ENCODE measurements at regions not wholly inside any gene's neighbourhood (a gene's known extent, or its start where the extent isn't known, plus 50 kb on each side); places are given as distances from the start of the nearest gene placed in this dataset.

DNA sequence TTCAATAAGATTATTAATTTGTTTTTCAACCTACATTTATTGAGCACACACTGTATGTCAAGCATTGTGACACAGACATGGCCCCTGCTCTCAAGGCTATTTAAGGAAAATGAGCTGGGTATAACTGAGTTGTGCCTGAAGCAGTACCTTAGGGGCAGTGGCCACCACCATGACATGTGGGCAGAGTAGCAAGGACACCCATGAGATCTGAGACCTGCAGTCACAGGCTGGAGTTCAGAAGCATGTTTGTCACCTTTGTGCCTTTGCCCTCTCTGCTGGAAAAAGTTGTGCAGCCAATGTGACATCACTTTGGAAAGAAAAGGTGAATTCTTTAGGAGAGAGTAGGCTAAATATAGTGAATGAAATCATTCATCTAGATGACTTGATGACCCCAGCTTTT is 501.3 kb downstream of the BCOR start:
- DNase-seq (ENCODE audit: low read depth), result no peak
- TF ChIP-seq, protein P1, sequence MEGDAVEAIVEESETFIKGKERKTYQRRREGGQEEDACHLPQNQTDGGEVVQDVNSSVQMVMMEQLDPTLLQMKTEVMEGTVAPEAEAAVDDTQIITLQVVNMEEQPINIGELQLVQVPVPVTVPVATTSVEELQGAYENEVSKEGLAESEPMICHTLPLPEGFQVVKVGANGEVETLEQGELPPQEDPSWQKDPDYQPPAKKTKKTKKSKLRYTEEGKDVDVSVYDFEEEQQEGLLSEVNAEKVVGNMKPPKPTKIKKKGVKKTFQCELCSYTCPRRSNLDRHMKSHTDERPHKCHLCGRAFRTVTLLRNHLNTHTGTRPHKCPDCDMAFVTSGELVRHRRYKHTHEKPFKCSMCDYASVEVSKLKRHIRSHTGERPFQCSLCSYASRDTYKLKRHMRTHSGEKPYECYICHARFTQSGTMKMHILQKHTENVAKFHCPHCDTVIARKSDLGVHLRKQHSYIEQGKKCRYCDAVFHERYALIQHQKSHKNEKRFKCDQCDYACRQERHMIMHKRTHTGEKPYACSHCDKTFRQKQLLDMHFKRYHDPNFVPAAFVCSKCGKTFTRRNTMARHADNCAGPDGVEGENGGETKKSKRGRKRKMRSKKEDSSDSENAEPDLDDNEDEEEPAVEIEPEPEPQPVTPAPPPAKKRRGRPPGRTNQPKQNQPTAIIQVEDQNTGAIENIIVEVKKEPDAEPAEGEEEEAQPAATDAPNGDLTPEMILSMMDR (IDR thresholded peaks at IDR 0.05; ENCODE audit: low read depth, low read length, missing control alignments), result no peak
- in situ Hi-C loops (cut with HindIII; ENCODE audit: low sequenced_read_pairs), result no loop called here
- no peak overlapping the region for H3K4me3 ChIP-seq (ENCODE audit: low read depth, low read length)

DNA sequence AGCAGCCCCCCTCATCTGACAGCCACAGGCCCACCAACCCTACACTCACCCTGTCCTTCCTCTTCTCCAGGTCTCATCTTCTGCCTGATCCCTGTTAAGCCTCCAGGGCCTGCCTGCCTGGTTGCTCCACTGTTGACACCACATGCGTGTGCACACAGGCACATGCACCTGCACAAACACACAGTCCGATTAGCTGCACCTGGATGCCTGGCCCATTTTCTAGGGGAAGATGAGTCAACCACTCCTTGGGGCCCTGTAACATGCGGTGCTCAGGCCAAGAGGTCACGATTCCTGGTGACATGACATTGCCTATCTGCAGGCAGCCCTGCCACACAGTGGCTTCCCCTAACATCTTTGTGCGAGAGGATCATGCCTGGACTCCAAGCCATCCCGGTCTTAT is 498.4 kb downstream of the BCOR start:
- no peak overlapping the region for H3K4me3 ChIP-seq (ENCODE audit: low read depth, low read length)
- no peak for DNase-seq (ENCODE audit: low read depth)
- TF ChIP-seq, protein P1 (IDR thresholded peaks at IDR 0.05; ENCODE audit: low read depth, low read length, missing control alignments), result no peak
- in situ Hi-C loops (cut with HindIII; ENCODE audit: low sequenced_read_pairs), result no loop called here

DNA sequence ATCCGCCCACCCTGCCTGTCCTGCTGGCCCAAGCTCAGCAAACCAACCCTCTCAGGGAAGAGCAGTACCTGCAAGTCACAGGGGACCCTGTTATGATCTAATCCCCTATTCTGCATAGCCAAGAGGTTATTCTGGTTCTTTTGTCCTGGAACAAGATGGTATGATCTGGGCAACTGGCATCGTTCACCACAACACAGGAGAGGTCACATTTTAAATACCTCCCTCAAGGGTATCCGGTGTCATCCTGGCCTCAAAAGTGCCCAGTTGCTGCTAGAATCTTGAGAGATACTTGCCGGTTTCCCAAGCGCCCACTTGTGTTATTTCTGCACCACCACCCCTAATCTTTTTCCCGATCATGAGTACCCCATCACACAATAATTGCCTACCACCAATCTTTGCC is 497.5 kb downstream of the BCOR start:
- DNase-seq (ENCODE audit: low read depth), result no peak
- H3K4me3 ChIP-seq (ENCODE audit: low read depth, low read length), result no peak overlapping the region
- in situ Hi-C loops (cut with HindIII; ENCODE audit: low sequenced_read_pairs), result no loop called here
- TF ChIP-seq, protein P1 (IDR thresholded peaks at IDR 0.05; ENCODE audit: low read depth, low read length, missing control alignments), result no peak

DNA sequence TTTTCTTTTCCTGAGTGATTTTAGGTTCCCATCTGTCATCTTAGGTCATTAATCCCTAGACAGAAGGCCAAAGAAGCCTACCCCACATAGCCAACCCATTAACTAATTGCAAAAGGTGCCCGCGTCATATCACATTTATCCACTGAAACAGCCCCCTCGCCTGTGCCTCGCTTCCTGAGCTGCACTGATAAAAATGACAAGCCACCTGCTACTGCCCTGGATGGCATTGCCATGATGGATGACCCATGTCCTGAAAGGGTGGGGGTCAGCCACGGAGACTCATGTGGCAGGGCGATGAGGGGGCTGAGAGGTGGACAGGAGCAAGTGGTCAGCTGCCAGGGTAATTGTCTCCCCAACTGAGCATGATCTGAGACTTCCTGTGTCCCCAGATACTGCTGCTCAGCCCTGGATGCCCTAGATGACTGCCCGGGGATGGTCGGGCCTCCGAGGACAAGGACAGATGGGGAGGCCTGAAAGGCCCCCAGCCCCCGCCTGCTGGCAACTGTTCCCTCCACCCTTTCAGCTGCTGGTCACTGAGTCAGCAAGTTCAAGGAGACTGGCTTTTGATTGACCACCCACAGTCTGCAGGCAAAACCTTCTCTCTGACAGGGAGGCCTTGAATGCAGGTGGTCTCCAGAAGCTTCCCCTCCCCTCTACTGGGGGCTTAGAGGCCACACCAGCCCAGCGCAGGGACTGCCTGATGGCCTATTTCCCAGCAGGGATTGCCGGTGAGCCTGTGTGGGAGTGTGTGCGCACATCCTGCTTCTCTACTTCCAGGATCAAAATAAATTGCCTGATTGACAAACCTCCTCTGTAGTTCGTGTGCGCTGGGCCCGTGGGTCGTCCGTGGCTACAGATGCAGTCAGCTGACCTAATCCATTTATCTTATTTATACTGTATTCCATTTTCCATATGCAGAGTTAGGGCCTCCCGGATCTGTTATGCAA is 496.3 kb downstream of the BCOR start:
- in situ Hi-C loops (cut with HindIII; ENCODE audit: low sequenced_read_pairs), result no loop called here
- no peak for DNase-seq (ENCODE audit: low read depth)
- TF ChIP-seq, protein P1 (IDR thresholded peaks at IDR 0.05; ENCODE audit: low read depth, low read length, missing control alignments), result no peak
- H3K4me3 ChIP-seq (ENCODE audit: low read depth, low read length), result no peak overlapping the region

DNA sequence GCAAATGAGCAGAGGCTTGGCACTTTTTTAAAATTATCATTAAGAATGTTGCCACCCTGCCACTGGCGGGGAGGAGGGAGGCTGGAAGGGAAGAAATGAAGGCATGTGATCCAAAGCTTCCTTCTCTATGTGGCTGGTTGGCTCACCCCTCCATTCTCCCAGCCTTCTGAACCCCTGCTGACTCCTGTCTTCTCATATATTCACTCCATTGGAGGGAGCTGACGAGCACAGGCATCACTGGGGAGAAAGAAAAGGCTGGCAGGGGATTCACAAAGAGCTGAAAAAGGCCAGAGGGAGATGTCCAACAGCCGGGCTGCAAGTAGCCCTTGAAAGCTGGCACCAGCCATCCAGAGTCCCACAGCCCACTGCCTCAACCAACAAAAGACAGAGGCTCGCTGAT is 495.6 kb downstream of the BCOR start:
- in situ Hi-C loops (cut with HindIII; ENCODE audit: low sequenced_read_pairs), result no loop called here

DNA sequence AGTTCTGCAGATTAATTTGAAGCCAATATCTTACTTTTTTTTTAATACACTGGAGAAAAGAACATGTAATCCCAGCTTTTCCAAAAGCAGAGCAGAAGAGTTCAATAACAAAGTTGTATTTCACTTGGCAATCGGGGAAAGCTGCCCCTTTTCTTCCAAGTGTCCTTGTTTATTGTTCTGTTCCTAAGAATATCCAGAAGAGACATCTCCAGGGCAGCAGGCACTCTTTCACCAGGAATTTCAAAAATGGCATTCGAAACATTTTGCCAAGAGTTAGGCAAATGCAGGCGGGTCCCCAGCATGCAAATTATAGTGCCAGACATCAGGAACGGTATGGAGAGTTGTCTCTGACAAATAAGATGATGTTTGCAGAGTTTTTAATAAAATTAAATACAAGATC is 494.5 kb downstream of the BCOR start:
- H3K4me3 ChIP-seq (ENCODE audit: low read depth, low read length), result no peak overlapping the region
- in situ Hi-C loops (cut with HindIII; ENCODE audit: low sequenced_read_pairs), result no loop called here
- TF ChIP-seq, protein P1 (IDR thresholded peaks at IDR 0.05; ENCODE audit: low read depth, low read length, missing control alignments), result no peak
- no peak for DNase-seq (ENCODE audit: low read depth)

More for the DNA sequence above, 495.6 kb downstream of the BCOR start:
- H3K4me3 ChIP-seq (ENCODE audit: low read depth, low read length), result no peak overlapping the region
- TF ChIP-seq, protein P1 (IDR thresholded peaks at IDR 0.05; ENCODE audit: low read depth, low read length, missing control alignments), result no peak
- no peak for DNase-seq (ENCODE audit: low read depth)
